ENCODE measurements at regions not wholly inside any gene's neighbourhood (a gene's known extent, or its start where the extent isn't known, plus 50 kb on each side); places are given as distances from the start of the nearest gene placed in this dataset.

- TF ChIP-seq, protein P1, sequence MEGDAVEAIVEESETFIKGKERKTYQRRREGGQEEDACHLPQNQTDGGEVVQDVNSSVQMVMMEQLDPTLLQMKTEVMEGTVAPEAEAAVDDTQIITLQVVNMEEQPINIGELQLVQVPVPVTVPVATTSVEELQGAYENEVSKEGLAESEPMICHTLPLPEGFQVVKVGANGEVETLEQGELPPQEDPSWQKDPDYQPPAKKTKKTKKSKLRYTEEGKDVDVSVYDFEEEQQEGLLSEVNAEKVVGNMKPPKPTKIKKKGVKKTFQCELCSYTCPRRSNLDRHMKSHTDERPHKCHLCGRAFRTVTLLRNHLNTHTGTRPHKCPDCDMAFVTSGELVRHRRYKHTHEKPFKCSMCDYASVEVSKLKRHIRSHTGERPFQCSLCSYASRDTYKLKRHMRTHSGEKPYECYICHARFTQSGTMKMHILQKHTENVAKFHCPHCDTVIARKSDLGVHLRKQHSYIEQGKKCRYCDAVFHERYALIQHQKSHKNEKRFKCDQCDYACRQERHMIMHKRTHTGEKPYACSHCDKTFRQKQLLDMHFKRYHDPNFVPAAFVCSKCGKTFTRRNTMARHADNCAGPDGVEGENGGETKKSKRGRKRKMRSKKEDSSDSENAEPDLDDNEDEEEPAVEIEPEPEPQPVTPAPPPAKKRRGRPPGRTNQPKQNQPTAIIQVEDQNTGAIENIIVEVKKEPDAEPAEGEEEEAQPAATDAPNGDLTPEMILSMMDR (IDR thresholded peaks at IDR 0.05) = no peak
- TF ChIP-seq EP300 (IDR thresholded peaks at IDR 0.05) = no peak
- TF ChIP-seq REST (IDR thresholded peaks at IDR 0.05) = no peak
- no peak for TF ChIP-seq CBX8 (IDR thresholded peaks at IDR 0.05)
Measured at GRCh38 chr2:114238910-114239559, 203.4 kb upstream of the DPP10 start.

Data from A549 (cell line).